ENCODE measurements at regions not wholly inside any gene's neighbourhood (a gene's known extent, or its start where the extent isn't known, plus 50 kb on each side); places are given as distances from the start of the nearest gene placed in this dataset.

DNA sequence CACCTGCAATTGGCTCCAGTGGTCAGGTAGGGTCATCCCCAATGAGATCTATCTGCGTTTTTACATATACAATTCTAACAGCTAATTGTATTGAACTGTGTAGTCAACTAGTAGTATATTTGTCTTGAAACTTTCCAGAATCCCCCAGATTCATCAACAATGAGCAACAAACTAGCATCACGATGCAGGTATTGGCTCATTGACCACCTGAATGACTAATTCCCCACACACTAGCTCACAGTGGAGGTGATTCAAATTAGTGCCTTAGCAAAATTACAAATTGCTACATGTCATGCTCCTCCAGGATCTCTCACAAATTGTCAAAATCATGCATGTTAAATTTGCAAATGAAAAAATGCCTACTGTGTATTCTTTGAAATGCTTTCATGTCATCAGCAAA is 62.8 kb upstream of the MPHOSPH6 start:
- TF ChIP-seq, protein P1, sequence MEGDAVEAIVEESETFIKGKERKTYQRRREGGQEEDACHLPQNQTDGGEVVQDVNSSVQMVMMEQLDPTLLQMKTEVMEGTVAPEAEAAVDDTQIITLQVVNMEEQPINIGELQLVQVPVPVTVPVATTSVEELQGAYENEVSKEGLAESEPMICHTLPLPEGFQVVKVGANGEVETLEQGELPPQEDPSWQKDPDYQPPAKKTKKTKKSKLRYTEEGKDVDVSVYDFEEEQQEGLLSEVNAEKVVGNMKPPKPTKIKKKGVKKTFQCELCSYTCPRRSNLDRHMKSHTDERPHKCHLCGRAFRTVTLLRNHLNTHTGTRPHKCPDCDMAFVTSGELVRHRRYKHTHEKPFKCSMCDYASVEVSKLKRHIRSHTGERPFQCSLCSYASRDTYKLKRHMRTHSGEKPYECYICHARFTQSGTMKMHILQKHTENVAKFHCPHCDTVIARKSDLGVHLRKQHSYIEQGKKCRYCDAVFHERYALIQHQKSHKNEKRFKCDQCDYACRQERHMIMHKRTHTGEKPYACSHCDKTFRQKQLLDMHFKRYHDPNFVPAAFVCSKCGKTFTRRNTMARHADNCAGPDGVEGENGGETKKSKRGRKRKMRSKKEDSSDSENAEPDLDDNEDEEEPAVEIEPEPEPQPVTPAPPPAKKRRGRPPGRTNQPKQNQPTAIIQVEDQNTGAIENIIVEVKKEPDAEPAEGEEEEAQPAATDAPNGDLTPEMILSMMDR (IDR thresholded peaks at IDR 0.05; ENCODE audit: low read depth, low read length) = no peak
- DNase-seq (ENCODE audit: extremely low read depth, low read depth) = no peak

DNA sequence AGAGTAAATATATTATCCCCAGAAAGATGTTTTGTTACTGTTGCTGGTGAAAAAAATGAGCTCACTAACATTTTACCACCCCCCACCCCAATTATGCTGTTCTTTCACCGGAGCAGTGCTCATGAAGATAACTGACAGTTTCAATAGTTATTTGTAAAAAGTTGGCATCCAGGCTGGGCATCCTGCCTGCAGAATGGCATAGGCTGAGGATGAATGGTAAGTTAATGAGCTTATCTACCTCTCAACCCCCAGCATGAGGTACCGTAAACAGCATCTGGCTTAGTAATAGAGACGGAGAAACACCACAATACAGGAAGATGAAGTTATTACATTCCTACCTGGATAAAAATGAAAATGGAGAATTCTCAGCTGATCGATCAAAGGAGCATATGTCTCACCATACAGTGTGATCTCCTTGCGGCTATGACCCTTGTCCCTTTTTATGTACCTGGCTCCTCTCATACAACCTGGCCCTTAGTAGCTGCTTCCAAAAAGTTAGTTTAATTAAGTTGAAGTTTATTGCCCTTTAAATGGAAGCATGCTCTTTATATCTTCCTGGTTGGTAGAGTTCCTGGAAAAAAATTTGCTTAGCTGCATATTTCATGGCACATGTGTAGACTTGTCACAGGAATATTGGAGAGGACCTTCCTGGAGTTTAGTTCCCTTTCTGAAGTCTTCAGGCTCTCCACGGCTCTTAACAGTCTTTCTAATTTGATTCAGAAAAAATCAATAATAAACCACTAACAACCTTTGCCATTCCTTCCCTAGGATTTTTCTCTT is 61.2 kb upstream of the MPHOSPH6 start:
- TF ChIP-seq, protein P1 (IDR thresholded peaks at IDR 0.05; ENCODE audit: low read depth, low read length) = no peak

DNA sequence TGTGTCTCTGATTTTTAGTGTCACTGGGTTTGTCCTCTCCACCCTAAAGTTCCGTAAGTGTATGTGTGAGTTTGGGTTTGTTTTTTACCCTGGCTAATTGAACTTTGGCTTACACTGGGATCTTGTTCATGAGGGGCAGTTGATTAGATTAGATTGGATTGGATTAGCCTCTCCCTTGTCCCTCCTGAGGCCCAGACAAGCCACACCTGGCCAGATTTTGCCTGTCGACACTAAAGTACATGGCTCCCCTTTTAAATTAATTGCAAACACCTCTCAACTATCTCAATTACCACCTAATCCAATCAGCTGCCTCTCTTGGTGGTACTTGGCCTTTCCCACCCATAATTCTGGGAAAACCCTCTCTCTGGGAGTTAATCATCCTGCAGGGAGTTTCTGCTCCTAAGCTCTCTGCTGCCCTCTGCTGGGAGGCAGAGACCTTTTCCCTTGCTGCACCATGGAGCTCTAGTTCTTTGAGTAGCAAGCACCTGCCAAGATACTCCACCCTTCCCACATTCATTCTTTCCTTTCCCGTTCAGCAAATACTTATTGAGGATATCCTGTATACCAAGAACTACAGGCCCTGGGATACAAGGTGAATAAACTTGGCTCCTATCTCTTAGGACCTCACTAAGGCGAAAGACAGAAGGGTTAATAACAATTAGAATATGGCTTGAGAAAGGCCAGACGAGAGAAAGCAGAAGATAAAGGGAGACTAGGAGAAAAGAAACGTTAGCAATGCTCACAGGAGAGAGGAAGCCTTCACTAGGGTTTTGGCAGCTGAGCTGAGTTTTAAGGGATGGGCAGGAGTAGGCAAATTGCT is 60.0 kb upstream of the MPHOSPH6 start:
- peak; percentile 69 for DNase-seq (ENCODE audit: extremely low read depth, low read depth)
- TF ChIP-seq, protein P1 (IDR thresholded peaks at IDR 0.05; ENCODE audit: low read depth, low read length) = peak; percentile 97

More for the DNA sequence above, 61.2 kb upstream of the MPHOSPH6 start:
- no peak for DNase-seq (ENCODE audit: extremely low read depth, low read depth)

DNA sequence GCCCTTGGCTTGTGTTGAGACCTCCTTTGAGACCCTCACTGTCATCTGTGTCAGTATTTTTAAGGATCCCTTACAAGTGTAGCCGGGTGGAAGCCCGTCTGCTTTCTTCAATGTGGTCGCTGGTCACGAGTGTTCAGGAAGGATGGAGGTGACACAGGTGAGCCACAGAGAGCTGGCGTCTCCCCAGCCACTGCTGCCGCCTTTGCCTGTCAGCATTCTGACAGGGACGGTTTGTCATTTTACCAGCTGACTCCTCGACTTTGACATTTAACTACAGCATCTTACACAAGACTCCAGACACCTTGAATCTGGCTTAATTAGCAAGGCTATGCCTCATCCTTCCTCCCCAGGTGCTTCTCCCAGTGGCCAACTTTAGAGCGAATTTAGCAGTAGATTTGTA is 56.3 kb upstream of the MPHOSPH6 start:
- no peak for DNase-seq (ENCODE audit: extremely low read depth, low read depth)
- TF ChIP-seq, protein P1 (IDR thresholded peaks at IDR 0.05; ENCODE audit: low read depth, low read length) = no peak

DNA sequence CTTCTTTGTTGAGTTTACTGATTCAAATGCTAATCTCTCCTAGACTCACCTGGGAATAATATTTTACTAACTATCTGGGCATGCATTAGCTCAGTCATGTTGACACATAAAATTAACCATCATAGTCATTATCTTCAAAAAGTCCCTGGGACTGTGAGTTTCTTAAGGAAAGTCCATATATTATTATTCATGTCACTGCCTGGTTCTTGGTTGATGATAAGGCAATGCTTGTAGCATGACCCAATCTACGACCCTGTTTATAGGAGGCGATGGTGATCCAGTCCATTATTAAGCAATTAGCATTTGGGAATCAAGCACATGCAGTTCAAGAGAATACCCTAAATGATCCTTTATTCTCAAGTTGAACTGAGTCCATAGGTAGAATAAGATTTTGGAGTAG is 54.8 kb upstream of the MPHOSPH6 start:
- no peak for DNase-seq (ENCODE audit: extremely low read depth, low read depth)
- TF ChIP-seq, protein P1 (IDR thresholded peaks at IDR 0.05; ENCODE audit: low read depth, low read length) = no peak

DNA sequence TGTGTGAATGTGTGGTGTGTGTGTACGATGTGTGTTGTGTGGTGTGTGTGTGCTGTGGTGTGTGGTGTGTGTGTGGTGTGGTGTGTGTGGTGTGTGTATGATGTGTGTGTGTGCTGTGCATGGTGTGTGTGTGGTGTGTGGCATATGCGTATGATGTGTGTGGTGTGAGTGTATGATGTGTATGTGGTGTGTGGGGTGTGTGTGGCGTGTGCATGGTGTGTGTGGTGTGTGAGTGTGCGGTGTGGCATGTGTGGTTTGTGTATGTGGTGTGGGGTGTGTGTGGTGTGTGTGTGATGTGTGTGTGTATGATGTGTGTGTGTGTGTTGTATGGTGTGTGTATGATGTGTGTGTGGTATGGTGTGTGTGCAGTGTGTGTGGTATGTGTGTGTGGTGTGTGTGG is 50.5 kb upstream of the MPHOSPH6 start:
- DNase-seq (ENCODE audit: extremely low read depth, low read depth) = no peak
- TF ChIP-seq, protein P1 (IDR thresholded peaks at IDR 0.05; ENCODE audit: low read depth, low read length) = no peak
